GM21717 (cell line): ENCODE measurements at regions not wholly inside any gene's neighbourhood (a gene's known extent, or its start where the extent isn't known, plus 50 kb on each side); places are given as distances from the start of the nearest gene placed in this dataset.

Source experiments
- ATAC-seq: cut with Tn5 transposase; IDR thresholded peaks from one replicate; pipeline ENCODE4 v1.9.1; 2021; ENCODE audit warnings: mild to moderate bottlenecking, moderate library complexity; ENCODE audit not compliant: unreplicated experiment

- no peak for ATAC-seq
These were observed 50.3 kb downstream of the NAV1 start for GRCh38 chr1:201589186-201589585.

GRCh38 chr1:201590474-201590873 is 51.5 kb downstream of the NAV1 start:
- no peak for ATAC-seq

- no peak for ATAC-seq
These were observed 52.4 kb downstream of the NAV1 start for GRCh38 chr1:201591348-201591747.

GRCh38 chr1:201591981-201592380 is 53.1 kb downstream of the NAV1 start:
- ATAC-seq = no peak

GRCh38 chr1:201593200-201593921 is 54.4 kb downstream of the NAV1 start:
- ATAC-seq = no peak

GRCh38 chr1:201594575-201595245 is 55.8 kb downstream of the NAV1 start:
- ATAC-seq = no peak

- no peak for ATAC-seq
These were observed 56.5 kb downstream of the NAV1 start for GRCh38 chr1:201595381-201595780.

GRCh38 chr1:201596101-201596868 is 57.4 kb downstream of the NAV1 start:
- no peak for ATAC-seq

GRCh38 chr1:201597551-201598230 is 58.8 kb downstream of the NAV1 start:
- no peak for ATAC-seq

GRCh38 chr1:201598396-201598795 is 59.5 kb downstream of the NAV1 start:
- ATAC-seq = no peak

GRCh38 chr1:201598973-201599372 is 60.0 kb downstream of the NAV1 start:
- ATAC-seq = no peak

- no peak for ATAC-seq
These were observed 60.6 kb downstream of the NAV1 start for GRCh38 chr1:201599548-201599947.

GRCh38 chr1:201602413-201603265 is 63.7 kb downstream of the NAV1 start:
- ATAC-seq = no peak

- no peak for ATAC-seq
These were observed 64.8 kb downstream of the NAV1 start for GRCh38 chr1:201603613-201604232.

GRCh38 chr1:201605385-201606010 is 66.6 kb downstream of the NAV1 start:
- ATAC-seq = no peak

GRCh38 chr1:201606096-201606495 is 67.2 kb downstream of the NAV1 start:
- ATAC-seq = no peak

- no peak for ATAC-seq
These were observed 67.7 kb downstream of the NAV1 start for GRCh38 chr1:201606623-201607022.

GRCh38 chr1:201608635-201609395 is 69.9 kb downstream of the NAV1 start:
- no peak for ATAC-seq
